Esophagus muscularis mucosa (tissue), 4 donors: ENCODE measurements at regions not wholly inside any gene's neighbourhood (a gene's known extent, or its start where the extent isn't known, plus 50 kb on each side); places are given as distances from the start of the nearest gene placed in this dataset.

Experiments used
- CTCF ChIP-seq, 3 experiments: fragments of 200-600 bp in 2 of 3; fragments of 450-650 bp in 1 of 3; sonication (generic) in 2 of 3; IDR thresholded peaks; one replicate each; pipeline ENCODE4 v1.5.1; 2017 to 2019; ENCODE audit warnings: antibody characterized with exemption in 3 of 3, mild to moderate bottlenecking in 2 of 3, moderate library complexity in 1 of 3
- EP300 ChIP-seq: sonication (generic); formaldehyde crosslinking; IDR thresholded peaks from one replicate; pipeline ENCODE4 v1.6.1; 2017; ENCODE audit warnings: antibody characterized with exemption
- POLR2A ChIP-seq: fragments of 450-650 bp; IDR thresholded peaks from one replicate; pipeline ENCODE4 v1.6.1; 2017; ENCODE audit warnings: antibody characterized with exemption, moderate library complexity, mild to moderate bottlenecking, low read depth
- POLR2AphosphoS5 ChIP-seq, 2 donors: sonication (generic); formaldehyde crosslinking; IDR thresholded peaks; one replicate each; pipeline ENCODE4 v1.6.1; 2017; ENCODE audit warnings: antibody characterized with exemption in 2 of 2

- TF ChIP-seq POLR2A (no peak), CTCF (IDR thresholded peaks at IDR 0.05) (no peak), EP300 (no peak), POLR2AphosphoS5 (IDR thresholded peaks at IDR 0.05) (no peak)
These were observed 164.3 kb upstream of the TMPO start for GRCh38 chr12:98351089-98351488.
